A549 (cell line): ENCODE measurements at regions not wholly inside any gene's neighbourhood (a gene's known extent, or its start where the extent isn't known, plus 50 kb on each side); places are given as distances from the start of the nearest gene placed in this dataset.

ENCODE experiments used
- ATAC-seq, 2 experiments: fragments of 200-7000 bp in 1 of 2; fragments of >200 bp in 1 of 2; cut with Nextera tagmentation in 1 of 2; cut with Tn5 transposase in 1 of 2; 3 replicates each; pipeline versions ENCODE4 v1.8.0 to v1.9.1; 2018 to 2020; ENCODE audit warnings: mild to moderate bottlenecking in 1 of 2, moderate library complexity in 1 of 2
- CTCF ChIA-PET: fragments of 300-600 bp; sonication (Branson Sonifier 250); formaldehyde crosslinking; extraction: SDS; loops from one replicate; lab custom pipeline; 2021; ENCODE audit warnings: antibody characterized with exemption, inconsistent platforms; lab: Yijun Ruan, JAX
- POLR2A ChIA-PET: fragments of 350-600 bp; formaldehyde crosslinking; extraction: SDS; loops from one replicate; lab custom pipeline; 2021; ENCODE audit warnings: antibody characterized with exemption, inconsistent platforms; lab: Yijun Ruan, JAX
- DNase-seq, 2 experiments: peaks; one replicate each; pipeline versions ENCODE4 v3.0.0 to v3.0.0-alpha.2; 2011 to 2016; ENCODE audit warnings: low read depth in 1 of 2, low spot score in 1 of 2
- FAIRE-seq: peaks from 2 replicates; lab custom pipeline; 2011; peaks lifted over from hg19 to GRCh38; lab: Jason Lieb, UNC
- H3K27ac ChIP-seq, 2 experiments: fragments of >200 bp; sonication (Bioruptor Twin); formaldehyde crosslinking; 3 replicates each; pipeline ENCODE4 v1.5.1; 2016 to 2017
- H3K4me1 ChIP-seq: fragments of >200 bp; sonication (Bioruptor Twin); formaldehyde crosslinking; 3 replicates; pipeline ENCODE4 v1.6.1; 2016
- H3K4me2 ChIP-seq: fragments of >200 bp; sonication (Bioruptor Twin); formaldehyde crosslinking; 3 replicates; pipeline ENCODE4 v1.6.1; 2016
- H3K4me3 ChIP-seq: fragments of >200 bp; sonication (Bioruptor Twin); formaldehyde crosslinking; 3 replicates; pipeline ENCODE4 v1.5.1; 2016
- H3K9me3 ChIP-seq: fragments of >200 bp; sonication (Bioruptor Twin); formaldehyde crosslinking; 3 replicates; pipeline ENCODE4 v1.6.1; 2016
- ATOH8 ChIP-seq: fragments of 250-450 bp; sonication (Bioruptor Pico); IDR thresholded peaks from 2 replicates; pipeline ENCODE4 v1.5.0; 2020; ENCODE audit warnings: low read depth, mild to moderate bottlenecking, moderate library complexity
- CBX2 ChIP-seq: fragments of 200-600 bp; sonication (generic); IDR thresholded peaks from 2 replicates; pipeline ENCODE4 v1.6.1; 2016; ENCODE audit warnings: low read depth, mild to moderate bottlenecking, borderline replicate concordance
- ELK1 ChIP-seq: fragments of 150-350 bp; IDR thresholded peaks from 2 replicates; pipeline ENCODE4 v1.6.1; 2014; ENCODE audit warnings: low read depth, mild to moderate bottlenecking, low read length
- ESRRA ChIP-seq: fragments of 150-350 bp; IDR thresholded peaks from 2 replicates; pipeline ENCODE4 v1.6.1; 2014; ENCODE audit warnings: mild to moderate bottlenecking, low read length, borderline replicate concordance
- FOSL2 ChIP-seq, 2 experiments: fragments of 450-650 bp in 1 of 2; fragments of >200 bp in 1 of 2; sonication (Bioruptor Twin) in 1 of 2; formaldehyde crosslinking; IDR thresholded peaks; 2 replicates each; pipeline versions ENCODE4 v1.5.0 to v1.6.1; 2016 to 2020; ENCODE audit warnings: mild to moderate bottlenecking in 1 of 2, moderate library complexity in 1 of 2
- HES2 ChIP-seq: fragments of >200 bp; sonication (Bioruptor Twin); formaldehyde crosslinking; IDR thresholded peaks from 2 replicates; pipeline ENCODE4 v1.6.1; 2016
- HEYL ChIP-seq: fragments of 250-450 bp; sonication (Bioruptor Pico); IDR thresholded peaks from 2 replicates; pipeline ENCODE4 v1.8.0; 2021; ENCODE audit warnings: mild to moderate bottlenecking, moderate library complexity
- HMGXB4 ChIP-seq: fragments of 250-450 bp; sonication (Bioruptor Pico); IDR thresholded peaks from 2 replicates; pipeline ENCODE4 v1.5.0; 2021; ENCODE audit warnings: mild to moderate bottlenecking, moderate library complexity, borderline replicate concordance
- JUN ChIP-seq, 2 experiments: fragments of >200 bp; sonication (Bioruptor Twin); formaldehyde crosslinking; IDR thresholded peaks; 2 replicates in 1 of 2; 3 replicates in 1 of 2; pipeline ENCODE4 v1.6.1; 2016 to 2017
- JUNB ChIP-seq: fragments of >200 bp; sonication (Bioruptor Twin); formaldehyde crosslinking; IDR thresholded peaks from 2 replicates; pipeline ENCODE4 v1.6.1; 2016
- KDM5A ChIP-seq: fragments of 200-600 bp; sonication (generic); IDR thresholded peaks from 2 replicates; pipeline ENCODE4 v1.6.1; 2016; ENCODE audit warnings: antibody characterized with exemption, mild to moderate bottlenecking
- MYC ChIP-seq: IDR thresholded peaks from 2 replicates; pipeline ENCODE4 v1.6.1; 2012; ENCODE audit warnings: mild to moderate bottlenecking, inconsistent platforms, low read length, improper control_type of control experiment, borderline replicate concordance
- NFE2L2 ChIP-seq: fragments of 150-350 bp; conservative IDR thresholded peaks from 2 replicates; pipeline ENCODE4 v1.6.1; 2014; ENCODE audit warnings: low read length
- PHF8 ChIP-seq: fragments of 200-600 bp; sonication (generic); IDR thresholded peaks from 2 replicates; pipeline ENCODE4 v1.6.1; 2016; ENCODE audit warnings: low read depth, mild to moderate bottlenecking, antibody characterized with exemption, moderate library complexity, borderline replicate concordance
- POLR2AphosphoS2 ChIP-seq: conservative IDR thresholded peaks from 2 replicates; pipeline ENCODE4 v1.6.1; 2012; ENCODE audit warnings: low read length, improper control_type of control experiment, inconsistent platforms
- RAD21 ChIP-seq, 2 experiments: fragments of >200 bp in 1 of 2; sonication (Bioruptor Twin) in 1 of 2; formaldehyde crosslinking in 1 of 2; IDR thresholded peaks in 1 of 2; conservative IDR thresholded peaks in 1 of 2; 2 replicates in 1 of 2; 3 replicates in 1 of 2; pipeline ENCODE4 v1.6.1; 2012 to 2018; ENCODE audit warnings: inconsistent platforms in 1 of 2
- RCOR1 ChIP-seq: fragments of 150-350 bp; IDR thresholded peaks from 2 replicates; pipeline ENCODE4 v1.6.1; 2014; ENCODE audit warnings: antibody characterized with exemption, low read length, low read depth
- REST ChIP-seq: fragments of 200-600 bp; sonication (generic); IDR thresholded peaks from 2 replicates; pipeline ENCODE4 v1.6.1; 2016; ENCODE audit warnings: antibody characterized with exemption, mild to moderate bottlenecking, moderate library complexity
- SREBF2 ChIP-seq: fragments of 450-650 bp; IDR thresholded peaks from 2 replicates; pipeline ENCODE4 v1.6.1; 2014; ENCODE audit warnings: mild to moderate bottlenecking, moderate library complexity
- TP53 ChIP-seq: fragments of 250-450 bp; sonication (Bioruptor Pico); IDR thresholded peaks from 2 replicates; pipeline ENCODE4 v1.5.0; 2021; ENCODE audit warnings: mild to moderate bottlenecking, moderate library complexity
- ZFP36 ChIP-seq: fragments of 450-650 bp; IDR thresholded peaks from 2 replicates; pipeline ENCODE4 v1.6.1; 2014; ENCODE audit warnings: borderline replicate concordance; ENCODE audit not compliant: partially characterized antibody
- WGBS: methylation state at CpG from one replicate; pipeline ENCODE4 v1.1.6; 2017; ENCODE audit errors: missing lambda C conversion rate; 5-methylcytosine and 5-hydroxymethylcytosine counted together

- no peak for TF ChIP-seq PHF8
- TF ChIP-seq MYC: no peak
- TF ChIP-seq NFE2L2: no peak
- TF ChIP-seq KDM5A: no peak
- TF ChIP-seq POLR2AphosphoS2: no peak
- TF ChIP-seq ESRRA: no peak
- no peak for TF ChIP-seq ZFP36
- TF ChIP-seq ELK1: no peak
- TF ChIP-seq HMGXB4: no peak
- no peak for TF ChIP-seq RAD21 (conservative IDR thresholded peaks at IDR 0.05 in 1 of 2, IDR thresholded peaks at IDR 0.05 in 1 of 2)
- TF ChIP-seq HEYL (CRISPR knock-in tag): no peak
- Histone ChIP-seq H3K9me3 (no peaks in the 10 kb centered on the region), H3K4me2 (no peak overlapping the region), H3K27ac (no peak overlapping the region), H3K4me1 (no peaks in the 10 kb centered on the region), H3K4me3 (no peak overlapping the region)
- ChIA-PET POLR2A (no interaction called here), CTCF (interaction anchor here (0.9 to 1.9 kb wide), 3 partner anchors 9 to 129 kb away, joined by 3 to 7 read pairs (median 3); no protein-coding TSS in a partner anchor)
- FAIRE-seq (no peak), DNase-seq (no peak), ATAC-seq (no peak)
- 71% methylated on average over 1 of the region's 2 CpGs for WGBS
These were observed 127.7 kb downstream of the VEGFA start for GRCh38 chr6:43897571-43898302.

GRCh38 chr6:43896329-43897255, 126.6 kb downstream of the VEGFA start:
- POLR2A ChIA-PET: no interaction called here
- Histone ChIP-seq H3K27ac (no peak overlapping the region), H3K4me1 (no peaks in the 10 kb centered on the region), H3K9me3 (no peaks in the 10 kb centered on the region), H3K4me2 (no peak overlapping the region), H3K4me3 (no peak overlapping the region)
- CTCF ChIA-PET: interaction anchor here (0.8 to 1.9 kb wide), 2 partner anchors 11 to 41 kb away, joined by 3 to 7 read pairs; no protein-coding TSS in a partner anchor
- 83% methylated on average over 11 of the region's 11 CpGs for WGBS
- DNase-seq (no peak), ATAC-seq (no peak), FAIRE-seq (no peak)
- no peak for TF ChIP-seq HES2

GRCh38 chr6:43895656-43896328, 125.8 kb downstream of the VEGFA start:
- ATAC-seq: no peak
- 28% methylated on average over 5 of the region's 5 CpGs for WGBS
- no peaks in the 10 kb centered on the region for H3K9me3 ChIP-seq
- POLR2A ChIA-PET: no interaction called here
- no peaks in the 10 kb centered on the region for H3K4me1 ChIP-seq
- H3K27ac ChIP-seq: no peak overlapping the region
- no peak overlapping the region for H3K4me3 ChIP-seq
- no peak overlapping the region for H3K4me2 ChIP-seq
- FAIRE-seq: no peak
- CTCF ChIA-PET: interaction anchor here (0.6 to 0.8 kb wide), 2 partner anchors 10 to 40 kb away, joined by 3 read pairs; no protein-coding TSS in a partner anchor
- DNase-seq: no peak
- TF ChIP-seq CBX2 (no peak), TP53 (no peak), FOSL2 (IDR thresholded peaks at IDR 0.05) (no peak), FOSL2 (CRISPR knock-in tag; IDR thresholded peaks at IDR 0.05) (no peak), PHF8 (no peak), SREBF2 (no peak), RAD21 (conservative IDR thresholded peaks at IDR 0.05 in 1 of 2, IDR thresholded peaks at IDR 0.05 in 1 of 2) (no peak), ATOH8 (CRISPR knock-in tag) (no peak), ESRRA (no peak), JUN (IDR thresholded peaks at IDR 0.05) (no peak), REST (no peak), JUNB (no peak), RCOR1 (no peak)
